WI38 (cell line): ENCODE measurements at regions not wholly inside any gene's neighbourhood (a gene's known extent, or its start where the extent isn't known, plus 50 kb on each side); places are given as distances from the start of the nearest gene placed in this dataset.

Experiments used
- H3K4me3 ChIP-seq: 2 replicates; pipeline ENCODE4 v1.5.1; 2011; ENCODE audit warnings: low read depth, mild to moderate bottlenecking, control low read depth, low read length
- TF ChIP-seq, protein P1 (sequence below): IDR thresholded peaks from 2 replicates; pipeline ENCODE4 v1.5.1; 2012; ENCODE audit warnings: low read depth, mild to moderate bottlenecking, control low read depth, low read length

DNA sequence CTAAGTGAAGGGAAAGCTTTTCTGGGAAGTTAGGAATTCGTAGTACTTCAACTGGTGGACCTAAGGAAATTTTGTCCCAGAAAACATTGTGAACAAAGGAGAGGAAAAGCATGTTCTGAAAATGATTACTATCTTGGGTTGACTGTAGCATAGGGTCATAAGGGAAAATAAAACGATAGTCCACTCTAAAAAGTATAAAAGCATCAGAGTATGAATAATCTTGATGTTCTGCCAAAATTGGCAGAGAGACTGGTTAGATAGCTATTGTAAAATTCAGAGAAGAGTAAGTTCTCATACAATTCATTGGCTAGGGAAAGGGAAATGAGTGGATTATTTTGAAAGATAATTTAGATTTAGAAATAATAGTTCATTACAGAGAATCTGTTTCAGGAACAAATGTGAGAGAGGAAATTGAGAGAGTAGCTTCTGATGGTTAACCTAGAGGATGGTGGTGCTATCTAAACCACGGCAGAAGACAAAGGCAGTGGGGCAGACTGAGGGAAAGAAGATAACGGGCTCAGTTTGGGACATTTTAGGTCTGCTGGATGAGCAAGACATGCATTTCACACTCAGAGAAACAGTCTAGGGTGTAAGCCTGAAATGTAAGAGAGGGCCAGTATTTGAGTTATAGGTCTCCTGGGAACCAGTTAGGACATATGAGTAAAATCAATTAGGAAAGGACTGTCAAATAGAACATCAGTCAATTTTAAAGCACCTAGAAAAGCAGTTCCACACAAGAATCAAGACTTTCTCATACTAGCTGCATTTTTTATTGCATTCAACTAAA, 799.3 kb upstream of the CXADR start:
- no peak overlapping the region for H3K4me3 ChIP-seq
- TF ChIP-seq, protein P1, sequence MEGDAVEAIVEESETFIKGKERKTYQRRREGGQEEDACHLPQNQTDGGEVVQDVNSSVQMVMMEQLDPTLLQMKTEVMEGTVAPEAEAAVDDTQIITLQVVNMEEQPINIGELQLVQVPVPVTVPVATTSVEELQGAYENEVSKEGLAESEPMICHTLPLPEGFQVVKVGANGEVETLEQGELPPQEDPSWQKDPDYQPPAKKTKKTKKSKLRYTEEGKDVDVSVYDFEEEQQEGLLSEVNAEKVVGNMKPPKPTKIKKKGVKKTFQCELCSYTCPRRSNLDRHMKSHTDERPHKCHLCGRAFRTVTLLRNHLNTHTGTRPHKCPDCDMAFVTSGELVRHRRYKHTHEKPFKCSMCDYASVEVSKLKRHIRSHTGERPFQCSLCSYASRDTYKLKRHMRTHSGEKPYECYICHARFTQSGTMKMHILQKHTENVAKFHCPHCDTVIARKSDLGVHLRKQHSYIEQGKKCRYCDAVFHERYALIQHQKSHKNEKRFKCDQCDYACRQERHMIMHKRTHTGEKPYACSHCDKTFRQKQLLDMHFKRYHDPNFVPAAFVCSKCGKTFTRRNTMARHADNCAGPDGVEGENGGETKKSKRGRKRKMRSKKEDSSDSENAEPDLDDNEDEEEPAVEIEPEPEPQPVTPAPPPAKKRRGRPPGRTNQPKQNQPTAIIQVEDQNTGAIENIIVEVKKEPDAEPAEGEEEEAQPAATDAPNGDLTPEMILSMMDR, result no peak

DNA sequence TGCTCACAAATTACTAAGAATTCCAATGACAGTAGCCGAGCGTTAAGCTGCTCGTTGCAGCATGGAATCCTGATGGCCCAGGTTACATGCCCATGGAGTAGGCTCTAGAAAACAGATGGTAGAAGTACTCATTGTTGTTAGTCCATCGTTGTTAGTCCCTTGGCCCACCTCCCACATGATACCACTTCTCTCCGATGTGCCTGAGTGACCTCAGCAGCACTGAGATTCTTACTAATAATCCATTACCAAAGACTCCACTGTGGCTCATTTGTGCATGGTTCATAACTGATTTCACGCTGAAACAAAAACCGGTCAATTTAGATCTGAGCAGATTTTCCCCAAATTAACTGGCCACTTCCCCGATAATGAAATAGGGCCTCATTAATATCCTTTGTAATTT, 772.3 kb upstream of the CXADR start:
- H3K4me3 ChIP-seq, result no peak overlapping the region
- TF ChIP-seq, protein P1, result no peak

DNA sequence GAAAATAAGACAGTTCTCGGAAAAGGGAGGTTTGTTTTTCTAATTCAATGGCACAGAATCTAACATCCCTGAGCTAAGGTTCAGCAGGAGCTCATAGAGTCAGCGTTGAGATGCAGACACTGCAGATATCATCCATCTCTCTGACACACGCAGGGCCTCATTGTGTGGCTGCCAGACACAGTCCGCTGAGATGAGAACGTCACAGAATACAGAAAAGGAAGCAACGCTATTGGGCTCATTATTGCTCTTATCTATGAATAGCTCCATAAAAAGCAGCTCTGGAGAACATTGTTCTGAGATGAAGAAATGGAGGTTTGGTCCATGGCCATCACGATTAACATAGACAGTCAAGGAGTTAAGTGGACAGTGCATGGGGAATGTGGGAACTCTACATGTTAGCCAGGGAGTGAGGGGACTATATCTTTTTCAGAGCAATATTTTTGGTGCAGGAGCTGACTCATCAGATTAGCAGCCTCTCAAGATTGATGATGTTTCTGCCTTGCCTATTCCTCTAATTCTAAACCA, 771.6 kb upstream of the CXADR start:
- H3K4me3 ChIP-seq, result no peak overlapping the region
- TF ChIP-seq, protein P1, result no peak

DNA sequence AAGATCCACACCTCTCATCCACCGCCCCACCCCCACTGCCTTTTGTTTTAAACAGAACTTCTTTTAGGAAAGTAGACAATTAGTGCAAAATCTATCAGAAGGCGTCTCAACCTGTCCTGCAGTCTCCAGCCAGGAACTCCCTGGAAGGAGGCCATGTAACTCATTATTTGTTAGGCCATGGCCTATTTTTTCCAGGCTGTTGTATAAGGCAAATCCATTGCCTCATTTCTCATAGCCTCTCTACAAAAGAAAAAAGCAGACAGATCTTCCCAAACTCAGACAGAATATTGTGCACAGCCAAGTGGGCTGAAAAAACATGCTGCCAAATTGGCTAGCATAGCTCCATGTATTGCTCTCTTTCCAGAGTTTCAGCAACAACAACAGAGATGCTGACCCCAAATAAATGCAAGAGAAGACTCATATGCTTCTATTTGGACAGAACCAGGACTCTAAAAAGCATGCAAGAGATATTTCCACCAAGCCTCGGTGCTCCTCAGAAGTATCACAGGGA, 770.7 kb upstream of the CXADR start:
- no peak overlapping the region for H3K4me3 ChIP-seq
- TF ChIP-seq, protein P1, result no peak

GRCh38 chr21:16742741-16743140, 770.1 kb upstream of the CXADR start:
- TF ChIP-seq, protein P1, result no peak
- H3K4me3 ChIP-seq, result no peak overlapping the region

- H3K4me3 ChIP-seq, result no peak overlapping the region
- TF ChIP-seq, protein P1, result no peak
Measured at GRCh38 chr21:16743317-16743716, 769.5 kb upstream of the CXADR start.

DNA sequence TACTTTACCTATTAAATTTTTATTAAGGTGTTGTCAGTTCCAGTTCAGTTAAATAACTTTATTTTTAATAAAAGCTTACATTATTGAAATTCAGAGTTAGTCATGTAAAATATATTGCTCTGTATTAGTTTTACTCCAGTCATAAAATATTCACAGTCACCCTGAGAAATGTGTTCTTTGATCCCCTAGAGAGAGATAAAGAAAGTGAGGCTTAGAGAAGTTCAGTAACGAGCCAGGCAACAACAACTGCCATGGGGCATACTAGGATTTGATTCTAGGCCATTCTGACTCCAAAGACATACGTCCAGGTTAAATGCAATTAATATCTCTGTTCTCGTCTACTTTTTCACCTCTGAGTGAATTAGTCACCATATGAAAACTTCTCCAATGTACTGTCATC, 761.9 kb upstream of the CXADR start:
- TF ChIP-seq, protein P1, result no peak
- no peak overlapping the region for H3K4me3 ChIP-seq
